ENCODE measurements at regions not wholly inside any gene's neighbourhood (a gene's known extent, or its start where the extent isn't known, plus 50 kb on each side); places are given as distances from the start of the nearest gene placed in this dataset.

GRCh38 chr14:89014569-89014850, 190.1 kb downstream of the TTC8 start:
- ATAC-seq (ENCODE audit: low read depth) (no peak), DNase-seq (no peak)
- Histone ChIP-seq H3K4me2 (ENCODE audit: low read depth, low read length) (no peak overlapping the region), H4K20me1 (ENCODE audit: insufficient read depth, low read length) (no peaks in the 10 kb centered on the region), H3K9me3 (ENCODE audit: control insufficient read depth, insufficient read depth, low read length) (peaks cover 3% of the 10 kb centered on the region), H3K9ac (ENCODE audit: low read depth, low read length) (no peak overlapping the region), H2BK15ac (ENCODE audit: low read depth, low read length) (no peak overlapping the region), H3K4me3 (ENCODE audit: insufficient read depth, low read depth, low read length) (no peak overlapping the region), H3K14ac (replicated peaks; ENCODE audit: low read depth, low read length) (no peak overlapping the region), H4K5ac (ENCODE audit: low read depth, low read length) (no peak overlapping the region), H2BK20ac (ENCODE audit: low read depth, low read length) (peak overlapping the region; percentile 21; the same call in 1 of the 2 replicates), H2AFZ (replicated peaks; ENCODE audit: low read length, poor library complexity) (no peak overlapping the region), H2AK9ac (replicated peaks; ENCODE audit: low read depth, low read length, poor library complexity) (no peak overlapping the region), H3K18ac (ENCODE audit: low read depth, low read length) (no peak overlapping the region), H3K79me1 (ENCODE audit: low read depth in 1 of 2, low read length in 2 of 2) (no peaks in the 10 kb centered on the region), H2BK120ac (ENCODE audit: low read depth, low read length) (no peak overlapping the region), H3K27ac (ENCODE audit: insufficient read depth, low read length) (no peak overlapping the region), H3K36me3 (ENCODE audit: control insufficient read depth, insufficient read depth, low read length) (no peaks in the 10 kb centered on the region), H2BK5ac (ENCODE audit: low read depth, low read length, poor library complexity, severe bottlenecking) (no peak overlapping the region), H4K8ac (ENCODE audit: low read depth in 2 of 2, low read length in 2 of 2) (no peak overlapping the region), H2AK5ac (ENCODE audit: low read depth, low read length) (no peak overlapping the region), H3K27me3 (ENCODE audit: control insufficient read depth, insufficient read depth, low read length) (no peaks in the 10 kb centered on the region), H3K23ac (ENCODE audit: low read depth, low read length) (no peak overlapping the region), H3K9me1 (ENCODE audit: insufficient read depth, low read length) (no peaks in the 10 kb centered on the region), H4K91ac (ENCODE audit: insufficient read depth, low read depth, low read length) (no peak overlapping the region), H3K4me1 (ENCODE audit: control insufficient read depth, insufficient read depth, low read length) (no peaks in the 10 kb centered on the region), H3K4ac (ENCODE audit: low read depth, low read length) (no peak overlapping the region), H3K56ac (ENCODE audit: extremely low read depth, insufficient read depth, low read length) (no peak overlapping the region)
- WGBS, 2 experiments (ENCODE audit: extremely low coverage in 2 of 2, insufficient read length in 1 of 2): no CpG with 5 or more reads among the region's 2 CpGs
- BruUV-seq (replicated peaks): no TSS peak
- in situ Hi-C loops (cut with MboI; ENCODE audit: low sequenced_read_pairs) (loop anchor here (5.0 kb wide), 1 partner anchor 347 kb away; no protein-coding TSS in a partner anchor), dilution Hi-C loops (cut with HindIII; ENCODE audit: low sequenced_read_pairs, unreplicated experiment) (no loop called here), intact Hi-C loops (cut with micrococcal nuclease) (loop anchor here (10.0 kb wide), 2 partner anchors 170 to 430 kb away; no protein-coding TSS in a partner anchor)
- POLR2A ChIA-PET (ENCODE audit: unreplicated experiment): no interaction called here
- CTCF ChIA-PET: interaction anchor here (1.3 kb wide), 1 partner anchor 347 kb away, joined by 5 read pairs; no protein-coding TSS in a partner anchor
- TF ChIP-seq RCOR1 (IDR thresholded peaks at IDR 0.05; ENCODE audit: insufficient replicate concordance, low read length): no peak
- no peak for TF ChIP-seq CTCF (conservative IDR thresholded peaks at IDR 0.05; ENCODE audit: low read depth, low read length)
- TF ChIP-seq POLR2A (IDR thresholded peaks at IDR 0.05; ENCODE audit: low read depth, low read length): no peak
- no peak for TF ChIP-seq MXI1 (IDR thresholded peaks at IDR 0.05; ENCODE audit: borderline replicate concordance, low read depth, low read length)
- no peak for TF ChIP-seq MAZ (IDR thresholded peaks at IDR 0.05; ENCODE audit: borderline replicate concordance, low read depth, low read length)
- TF ChIP-seq CEBPB (IDR thresholded peaks at IDR 0.05; ENCODE audit: low read depth, low read length): no peak
- TF ChIP-seq RFX5 (IDR thresholded peaks at IDR 0.05; ENCODE audit: low read depth, low read length): no peak
- no peak for TF ChIP-seq BHLHE40 (IDR thresholded peaks at IDR 0.05; ENCODE audit: low read depth, low read length)
- no peak for TF ChIP-seq ELK1 (IDR thresholded peaks at IDR 0.05; ENCODE audit: borderline replicate concordance, low read depth, low read length)
- TF ChIP-seq RAD21 (IDR thresholded peaks at IDR 0.05; ENCODE audit: low read length): no peak
- TF ChIP-seq MAFK (IDR thresholded peaks at IDR 0.05; ENCODE audit: low read depth, low read length): no peak
- no peak for TF ChIP-seq FOS (IDR thresholded peaks at IDR 0.05; ENCODE audit: low read depth, low read length)
- no peak for TF ChIP-seq SMC3 (IDR thresholded peaks at IDR 0.05; ENCODE audit: low read depth, low read length)
- TF ChIP-seq USF2 (IDR thresholded peaks at IDR 0.05; ENCODE audit: low read depth, low read length): no peak
- no peak for TF ChIP-seq NFE2L2 (IDR thresholded peaks at IDR 0.05; ENCODE audit: low read depth, low read length)
- TF ChIP-seq CHD1 (IDR thresholded peaks at IDR 0.05; ENCODE audit: low read depth, low read length): no peak

Measured in IMR-90 (cell line).